GM03348 (cell line): ENCODE measurements at regions not wholly inside any gene's neighbourhood (a gene's known extent, or its start where the extent isn't known, plus 50 kb on each side); places are given as distances from the start of the nearest gene placed in this dataset.
"Not testable (repeated sequence)": the region's sequence is repeated elsewhere in the genome, so short reads cannot be mapped to it uniquely, and the experiment has no call there.

Experiments used
- DNase-seq: peaks from one replicate; pipeline ENCODE4 v3.0.0; 2012; ENCODE audit warnings: low spot score

DNA sequence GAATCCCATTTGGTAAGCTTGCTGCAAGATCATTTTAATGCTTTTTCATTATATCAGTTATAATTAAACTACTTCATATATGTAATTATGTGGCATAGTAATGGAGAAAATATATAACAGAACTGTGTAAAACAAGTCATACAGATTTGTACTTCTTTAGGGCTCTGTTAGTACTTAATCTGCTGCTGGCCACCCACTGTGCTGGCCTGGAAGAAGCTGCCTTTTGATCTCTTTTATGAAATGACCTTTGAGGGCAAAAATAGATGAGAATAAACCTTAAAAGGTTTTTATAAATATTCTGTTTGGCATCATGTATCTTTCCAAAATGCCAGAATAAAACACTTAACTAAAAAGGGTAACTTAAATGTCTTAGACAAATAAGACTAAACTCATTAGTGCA, 262.9 kb downstream of the ZIC1 start:
- DNase-seq = no peak

DNA sequence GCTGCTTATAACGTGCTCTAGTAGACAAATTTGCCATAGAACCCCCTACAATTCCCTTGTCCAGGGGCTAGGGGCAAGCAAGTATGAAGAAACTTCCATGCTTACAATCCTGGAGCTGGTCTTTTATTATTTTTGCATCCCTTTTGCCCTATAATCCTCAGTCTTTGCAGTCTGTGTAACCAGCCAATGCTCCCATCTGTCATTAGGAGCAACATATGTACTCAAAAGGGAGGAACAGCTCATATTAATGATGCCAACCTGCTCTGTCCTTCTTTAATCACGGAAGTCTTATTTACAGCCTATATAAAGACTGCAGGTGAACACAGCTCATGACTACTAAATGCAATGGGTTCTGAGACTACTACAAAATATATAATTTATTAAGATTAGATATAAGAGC, 263.3 kb downstream of the ZIC1 start:
- DNase-seq = no peak

DNA sequence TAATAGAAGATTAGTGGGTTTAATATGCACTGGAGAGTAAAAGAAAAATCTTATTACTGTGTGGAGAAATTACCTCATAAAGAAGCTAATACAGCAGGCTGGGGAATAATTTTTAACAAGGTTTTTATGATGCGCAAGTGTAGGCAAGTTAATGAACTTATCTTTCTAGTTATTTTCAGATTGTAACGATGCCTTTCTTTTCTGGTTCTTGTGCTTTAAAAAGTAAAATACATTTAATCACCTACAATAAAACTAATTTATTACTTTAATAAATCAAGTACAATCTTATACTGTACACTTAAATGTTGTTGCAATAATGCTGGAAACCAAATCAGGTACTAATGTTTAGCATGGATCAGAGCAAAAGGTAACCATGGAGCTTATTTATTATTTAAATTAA, 266.6 kb downstream of the ZIC1 start:
- DNase-seq = no peak

DNA sequence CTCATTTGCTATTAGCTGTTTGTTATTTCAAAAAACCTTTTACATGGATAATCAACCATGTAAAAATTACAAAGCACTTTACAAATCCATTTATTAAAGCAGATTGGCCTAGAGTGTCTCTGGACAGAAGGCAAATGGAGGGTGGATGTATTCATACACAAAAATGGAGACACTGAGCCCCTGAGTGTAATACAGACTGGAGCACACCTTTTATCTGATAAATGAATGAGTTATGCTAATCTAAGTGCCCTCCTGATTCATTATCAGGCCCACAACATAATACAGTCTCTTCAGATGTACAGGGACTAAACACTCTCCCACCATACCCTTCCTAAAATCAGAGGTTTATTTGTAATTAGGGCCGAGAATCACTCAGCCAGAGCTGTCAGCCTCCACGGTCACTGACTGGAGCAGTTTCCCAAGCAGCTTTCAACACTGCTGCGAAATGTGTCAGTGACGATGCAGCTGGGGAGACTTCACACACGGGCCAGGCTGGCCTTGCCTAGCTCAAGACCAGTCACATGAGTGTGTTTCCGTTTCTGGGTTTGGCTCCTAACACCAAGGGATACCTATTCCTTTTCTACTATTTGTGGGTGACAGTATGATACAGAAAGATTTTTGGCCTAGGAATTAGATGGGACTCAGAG, 271.8 kb downstream of the ZIC1 start:
- no peak for DNase-seq

DNA sequence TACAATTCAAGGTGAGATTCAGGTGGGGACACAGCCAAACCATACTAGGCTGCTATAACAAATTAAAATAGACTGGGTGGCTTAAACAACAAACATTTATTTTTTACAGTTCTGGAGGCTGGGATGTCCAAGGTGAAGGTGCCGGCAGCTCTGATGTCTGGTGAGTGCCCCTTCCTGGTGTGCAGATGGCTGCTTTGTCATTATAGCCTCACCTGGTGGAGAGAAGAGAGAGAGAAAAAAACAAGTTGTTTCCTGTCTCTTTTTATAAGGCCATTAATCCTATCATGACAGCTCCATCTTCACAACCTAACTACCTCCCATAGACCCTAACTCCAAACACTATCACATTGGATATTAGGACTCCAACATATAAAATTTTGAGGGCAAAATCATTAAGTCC, 279.7 kb downstream of the ZIC1 start:
- no peak for DNase-seq

DNA sequence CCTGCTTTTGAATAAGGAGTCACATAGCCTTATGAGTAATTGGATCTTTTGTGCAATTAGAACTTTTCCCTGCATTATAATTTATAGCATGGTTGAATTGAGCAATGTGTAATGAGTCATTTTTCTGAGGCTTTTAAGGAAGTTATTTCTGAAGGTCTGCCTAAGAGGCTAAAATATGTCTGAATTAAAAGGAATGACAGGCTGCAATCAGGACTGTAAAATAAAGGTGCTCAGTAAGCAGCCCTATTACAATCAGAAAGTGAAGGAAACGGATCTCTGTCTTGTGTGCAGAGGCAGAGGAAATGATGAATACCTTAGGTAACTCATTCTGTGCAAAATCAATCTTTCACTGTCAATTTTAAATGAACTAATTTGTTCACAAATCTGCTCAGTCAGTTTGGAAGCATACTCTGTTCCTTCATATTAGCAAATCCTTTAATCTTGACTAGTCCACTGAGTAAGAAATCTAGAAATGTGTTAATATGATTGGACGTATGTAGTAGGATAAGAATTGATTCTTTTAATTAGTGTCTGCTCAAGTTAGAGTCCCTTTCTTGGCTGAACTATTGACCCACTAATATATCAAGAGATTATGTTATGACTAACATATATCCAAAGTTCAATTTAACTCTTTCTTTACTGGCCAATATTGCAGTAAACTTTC, 290.1 kb downstream of the ZIC1 start:
- DNase-seq = peak; percentile 52

DNA sequence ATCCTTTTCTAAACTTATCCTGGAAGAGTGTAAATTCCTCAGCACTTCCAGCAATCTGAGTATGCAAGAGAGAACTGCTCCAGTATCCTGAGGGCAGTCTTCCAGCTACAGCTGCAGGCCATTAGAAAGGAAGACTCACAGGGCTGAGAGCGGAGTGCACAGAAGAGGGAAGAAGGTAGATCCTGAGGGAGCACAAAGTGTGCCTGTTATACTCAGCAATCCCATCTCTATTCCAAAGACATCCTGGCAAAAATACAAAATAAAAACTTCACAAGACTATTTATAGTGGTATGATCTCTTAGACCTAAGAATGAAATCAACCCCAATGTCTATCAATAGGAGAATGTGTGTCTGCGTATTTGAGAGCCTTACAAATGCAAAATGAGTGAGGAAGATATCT, 292.0 kb downstream of the ZIC1 start:
- DNase-seq = peak; percentile 17

DNA sequence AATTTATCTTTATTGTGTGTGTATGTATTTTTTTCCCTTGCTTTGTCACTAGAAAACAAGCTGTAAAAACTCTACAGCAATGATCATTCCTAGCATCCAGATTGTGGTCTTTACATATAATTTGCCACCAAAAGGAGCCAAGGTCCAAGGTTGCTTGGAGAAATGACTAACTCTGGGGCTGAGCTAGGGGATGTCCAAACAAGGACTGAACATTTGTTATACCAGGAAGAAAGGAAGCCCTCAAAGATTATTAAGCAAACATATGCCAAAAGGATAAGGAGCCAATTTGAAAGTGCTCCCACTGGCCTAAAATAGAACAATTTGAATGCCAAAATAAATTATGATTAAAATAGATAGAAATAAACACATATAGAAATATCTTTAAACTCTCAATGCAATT, 293.3 kb downstream of the ZIC1 start:
- no peak for DNase-seq

DNA sequence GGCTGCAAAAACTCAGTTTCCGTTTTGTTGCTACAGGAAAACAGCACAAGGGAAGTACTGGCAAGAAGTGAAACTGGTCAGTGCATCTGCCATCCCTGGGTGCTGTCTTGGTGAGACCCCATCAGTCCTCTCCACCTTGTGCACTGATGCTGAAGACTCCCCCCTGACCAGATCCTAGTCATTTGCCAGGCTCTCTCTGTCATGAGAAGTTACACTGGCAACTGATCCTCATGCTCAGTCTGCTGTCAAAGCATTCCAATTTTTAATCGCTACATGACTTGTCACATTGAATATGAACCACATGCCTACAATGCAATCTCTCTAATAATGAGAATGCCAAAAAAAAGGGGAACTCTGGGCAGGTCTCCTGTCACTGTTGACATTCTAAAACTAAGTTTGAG, 296.5 kb downstream of the ZIC1 start:
- DNase-seq = no peak

DNA sequence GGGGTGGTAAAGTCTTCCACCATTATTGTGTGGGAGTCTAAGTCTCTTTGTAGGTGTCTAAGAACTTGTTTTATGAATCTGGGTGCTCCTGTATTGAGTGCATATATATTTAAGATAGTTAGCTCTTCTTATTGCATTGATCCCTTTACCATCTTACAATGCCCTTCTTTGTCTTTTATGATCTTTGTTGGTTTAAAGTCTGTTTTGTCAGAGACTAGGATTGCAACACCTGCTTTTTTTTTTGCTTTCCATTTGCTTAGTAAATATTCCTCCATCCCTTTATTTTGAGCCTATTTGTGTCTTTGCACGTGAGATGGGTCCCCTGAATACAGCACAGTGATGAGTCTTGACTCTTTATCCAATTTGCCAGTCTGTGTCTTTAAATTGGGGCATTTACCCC, 301.6 kb downstream of the ZIC1 start:
- DNase-seq = not testable (repeated sequence)

DNA sequence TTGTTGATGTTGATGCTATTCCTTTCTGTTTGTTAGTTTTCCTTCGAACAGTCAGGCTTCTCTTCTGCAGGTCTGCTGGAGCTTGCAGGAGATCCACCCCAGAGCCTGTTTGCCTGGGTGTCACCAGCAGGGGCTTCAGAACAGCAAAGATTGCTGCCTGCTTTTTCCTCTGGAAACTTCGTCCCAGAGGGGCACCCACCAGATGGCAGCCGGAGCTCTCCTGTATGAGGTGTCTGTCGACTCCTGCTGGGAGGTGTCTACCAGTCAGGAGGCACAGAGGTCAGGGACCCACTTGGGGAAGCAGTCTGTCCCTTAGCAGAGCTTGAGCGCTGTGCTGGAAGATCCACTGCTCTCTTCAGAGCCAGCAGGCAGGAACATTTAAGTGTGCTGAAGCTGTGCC, 303.2 kb downstream of the ZIC1 start:
- no peak for DNase-seq

DNA sequence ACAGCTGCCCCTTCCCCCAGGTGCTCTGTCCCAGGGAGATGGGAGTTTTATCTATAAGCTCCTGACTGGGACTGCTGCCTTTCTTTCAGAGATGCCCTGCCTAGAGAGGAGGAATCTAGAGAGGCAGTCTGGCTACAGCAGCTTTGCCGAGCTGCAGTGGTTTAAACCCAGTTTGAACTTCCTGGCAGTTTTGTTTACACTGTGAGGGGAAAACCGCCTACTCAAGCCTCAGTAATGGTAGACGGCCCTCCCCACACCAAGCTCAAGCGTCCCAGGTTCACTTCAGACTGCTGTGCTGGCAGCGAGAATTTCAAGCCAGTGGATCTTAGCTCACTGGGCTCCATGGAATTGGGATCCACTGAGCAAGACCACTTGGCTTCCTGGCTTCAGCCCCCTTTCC, 303.6 kb downstream of the ZIC1 start:
- not testable (repeated sequence) for DNase-seq

DNA sequence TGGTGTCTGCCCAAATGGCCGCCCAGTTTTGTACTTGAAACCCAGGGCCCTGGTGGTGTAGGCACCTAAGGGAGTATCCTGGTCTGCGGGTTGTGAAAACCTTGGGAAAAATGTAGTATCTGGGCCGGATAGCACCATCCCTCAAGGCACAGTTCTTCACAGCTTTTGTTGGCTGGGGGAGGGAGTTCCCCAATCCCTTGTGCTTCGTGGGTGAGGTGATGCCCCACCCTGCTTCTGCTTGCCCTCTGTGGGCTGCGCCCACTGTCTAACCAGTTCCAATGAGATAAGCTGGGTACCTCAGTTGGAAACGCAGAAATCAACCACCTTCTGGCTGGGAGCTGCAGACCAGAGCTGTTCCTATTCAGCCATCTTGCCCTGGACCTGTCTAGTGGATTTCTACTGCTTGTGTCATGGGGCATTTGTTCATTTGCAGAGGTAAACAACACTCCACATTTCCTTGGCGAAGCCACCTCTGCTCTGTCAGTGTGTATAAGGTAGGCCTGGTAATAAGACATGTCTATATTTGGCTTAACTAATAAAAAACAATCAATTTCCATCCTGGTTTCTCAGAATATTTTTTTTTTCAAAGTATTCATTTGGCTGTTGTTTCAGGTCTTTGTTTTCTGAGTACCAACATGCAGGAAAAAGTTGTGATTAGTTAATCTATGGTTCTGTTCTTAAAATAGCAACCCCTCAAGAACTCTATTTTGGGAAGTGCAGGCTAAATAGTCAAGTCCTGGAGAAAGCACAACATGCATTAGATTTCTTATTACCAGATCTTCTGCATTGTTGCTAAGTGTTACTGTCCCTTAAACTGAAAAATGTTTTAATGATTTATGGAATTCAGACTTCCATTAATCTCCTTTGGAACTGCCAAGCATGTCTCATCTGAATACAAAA, 304.3 kb downstream of the ZIC1 start:
- DNase-seq = no peak

DNA sequence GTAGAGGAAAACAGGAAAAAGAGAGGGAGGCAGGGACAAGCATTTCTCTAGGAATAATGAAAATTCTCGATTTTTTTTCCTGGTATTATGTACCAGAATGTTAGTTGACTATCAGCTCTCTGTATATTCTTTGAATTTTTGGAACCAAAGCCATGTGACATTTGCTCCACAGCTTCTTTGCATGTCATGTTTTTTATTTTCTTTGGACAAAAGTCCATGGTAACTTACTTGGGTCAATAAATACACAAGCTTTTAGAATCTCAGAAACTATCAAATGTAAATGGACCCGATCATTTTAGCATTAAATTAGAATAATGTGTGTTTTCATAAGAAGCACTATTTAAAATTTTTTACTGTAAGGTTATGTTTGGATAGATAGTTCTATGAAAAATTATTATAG, 320.5 kb downstream of the ZIC1 start:
- DNase-seq = no peak

DNA sequence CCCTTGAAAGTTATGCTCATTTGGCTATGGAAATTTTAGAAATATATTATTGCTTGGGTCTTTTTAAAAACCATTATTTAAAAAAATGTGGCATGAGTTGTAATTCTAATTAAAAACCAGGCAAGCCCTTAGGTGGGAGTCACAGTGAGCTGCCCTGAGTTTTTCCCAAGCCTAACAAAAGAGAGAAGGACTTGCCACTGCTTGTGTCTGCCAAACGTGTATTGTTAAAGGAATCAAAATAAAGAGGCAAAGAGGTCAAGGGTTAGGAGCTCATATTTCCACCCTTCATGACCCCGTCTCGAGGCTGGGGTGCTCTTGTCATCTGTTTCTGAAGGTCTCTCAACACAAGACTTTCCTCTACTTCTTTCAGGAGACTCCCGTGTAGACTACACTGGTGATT, 321.1 kb downstream of the ZIC1 start:
- DNase-seq = no peak

DNA sequence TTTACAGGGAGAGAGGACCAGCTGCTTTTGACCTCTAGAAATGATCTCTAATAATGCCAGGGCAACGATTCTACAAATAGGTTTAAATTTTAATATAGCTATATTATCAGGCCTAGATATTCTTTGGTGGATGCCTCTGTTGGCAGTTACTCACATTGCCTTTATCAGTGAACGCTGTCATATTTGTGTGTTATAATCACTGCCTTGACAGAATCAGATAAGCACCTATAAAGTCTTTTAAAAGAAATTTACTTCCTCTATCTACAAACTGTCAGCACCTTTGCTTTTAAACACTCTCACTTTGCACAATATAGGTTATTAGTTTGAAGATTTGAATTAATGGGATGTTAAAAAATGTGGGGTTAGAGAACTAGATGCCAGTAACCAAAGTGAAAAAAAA, 324.1 kb downstream of the ZIC1 start:
- no peak for DNase-seq

DNA sequence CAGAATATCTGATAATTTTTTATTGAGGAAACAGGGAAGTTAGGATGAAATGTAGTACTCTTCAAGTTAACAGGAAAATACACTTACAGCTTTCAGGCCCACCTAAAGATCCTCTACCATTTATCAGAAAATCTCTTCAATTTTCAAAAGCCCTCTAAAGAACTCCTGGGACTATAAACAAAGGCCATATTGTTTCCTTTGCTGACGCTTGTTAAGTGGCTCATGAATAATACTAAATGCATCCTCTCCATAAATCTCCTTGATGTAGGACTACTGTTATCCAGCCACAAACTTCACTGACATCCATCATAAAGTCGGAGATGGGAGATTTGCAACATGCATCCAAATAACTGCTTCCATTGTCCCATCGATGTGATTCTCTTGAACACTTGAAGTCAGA, 326.5 kb downstream of the ZIC1 start:
- no peak for DNase-seq

DNA sequence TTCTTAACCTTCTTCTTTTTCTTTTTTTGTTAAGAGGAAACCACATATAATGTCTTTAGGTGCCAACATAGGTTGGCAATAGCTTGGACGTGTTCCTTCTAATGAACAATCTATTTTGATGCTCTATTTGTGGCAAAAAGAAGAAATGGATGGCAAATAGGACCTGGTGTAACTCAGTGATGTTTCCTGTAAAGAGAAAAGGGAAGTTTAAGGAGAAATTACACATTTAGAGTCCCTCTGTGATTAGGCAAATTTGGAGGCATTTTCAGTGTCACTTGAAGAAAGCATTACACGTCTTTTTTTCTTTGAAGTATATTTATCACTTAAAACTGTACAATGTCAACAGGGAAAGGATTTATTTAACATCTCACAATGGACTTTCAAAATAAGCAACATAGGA, 327.1 kb downstream of the ZIC1 start:
- no peak for DNase-seq

DNA sequence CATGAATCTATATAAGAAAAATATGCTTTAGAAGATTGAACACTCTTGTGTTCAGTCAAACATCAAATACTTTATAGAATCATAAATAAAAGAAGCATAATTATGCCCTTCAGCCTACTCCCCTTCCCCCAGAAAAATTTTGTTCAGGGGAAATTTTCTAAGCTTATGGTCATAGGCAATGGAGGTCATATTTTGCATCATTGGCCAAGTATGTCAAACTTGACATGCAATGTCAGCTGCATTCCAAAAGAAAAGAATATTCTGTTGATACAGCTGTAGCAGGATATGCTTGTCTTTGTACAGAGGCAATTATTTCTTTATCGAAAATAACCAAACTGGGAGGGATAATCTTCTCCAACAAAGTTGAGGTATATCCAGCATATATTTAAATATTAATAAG, 328.2 kb downstream of the ZIC1 start:
- no peak for DNase-seq

DNA sequence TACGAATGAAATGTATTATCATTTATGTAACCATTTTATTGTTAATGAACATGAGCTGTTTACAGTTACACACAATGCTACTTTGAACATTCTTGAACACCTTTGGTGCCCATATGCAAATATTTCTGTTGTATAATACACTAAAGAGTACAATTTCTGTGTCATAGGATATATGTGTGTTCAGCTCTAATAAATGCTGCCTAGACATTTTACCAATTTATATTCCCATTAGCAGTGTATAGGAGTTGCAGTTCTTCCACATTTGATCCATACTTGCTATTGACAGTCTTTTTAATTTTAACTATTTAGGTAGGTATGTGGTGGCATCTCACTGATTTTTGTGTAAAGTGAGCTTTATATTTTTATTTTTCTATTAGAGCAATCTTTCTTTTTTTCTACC, 331.8 kb downstream of the ZIC1 start:
- no peak for DNase-seq

DNA sequence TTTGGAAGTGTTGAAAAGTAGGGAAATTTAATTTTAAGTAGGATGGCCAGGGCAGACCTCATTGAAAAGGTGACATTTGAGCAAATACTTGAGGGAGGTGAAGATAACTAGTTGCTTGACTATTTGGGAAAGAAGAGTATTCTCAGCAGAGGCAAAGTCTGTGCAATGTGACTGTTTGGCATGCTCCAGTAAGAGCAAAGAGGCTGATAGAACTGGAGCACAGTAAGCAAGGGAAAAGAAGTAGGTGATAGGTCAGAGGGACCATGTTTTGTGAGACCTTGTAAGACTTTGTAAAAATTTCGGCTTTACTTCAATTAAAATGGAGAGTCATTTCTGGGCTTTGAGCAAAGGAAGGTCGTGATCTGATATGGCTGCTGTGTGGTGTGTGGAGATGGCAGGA, 335.8 kb downstream of the ZIC1 start:
- DNase-seq = no peak

DNA sequence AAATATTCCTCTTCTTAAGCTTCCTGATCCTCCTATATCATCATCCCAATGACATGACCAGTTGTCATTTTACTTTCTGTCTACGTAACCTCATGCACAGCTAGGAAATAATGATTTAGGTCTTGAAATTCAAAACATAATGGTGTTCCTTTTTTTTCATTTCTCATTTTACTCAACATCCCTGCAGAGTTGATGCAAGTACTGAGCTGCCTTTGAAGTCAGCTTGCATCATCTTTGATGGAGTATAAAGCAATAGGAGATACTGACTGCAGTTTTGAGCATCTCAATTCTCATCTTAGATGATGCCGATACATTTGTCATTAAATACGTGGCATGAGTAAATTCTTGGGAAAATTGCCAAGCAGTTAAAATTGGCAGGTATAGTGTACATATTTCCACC, 346.1 kb downstream of the ZIC1 start:
- no peak for DNase-seq

DNA sequence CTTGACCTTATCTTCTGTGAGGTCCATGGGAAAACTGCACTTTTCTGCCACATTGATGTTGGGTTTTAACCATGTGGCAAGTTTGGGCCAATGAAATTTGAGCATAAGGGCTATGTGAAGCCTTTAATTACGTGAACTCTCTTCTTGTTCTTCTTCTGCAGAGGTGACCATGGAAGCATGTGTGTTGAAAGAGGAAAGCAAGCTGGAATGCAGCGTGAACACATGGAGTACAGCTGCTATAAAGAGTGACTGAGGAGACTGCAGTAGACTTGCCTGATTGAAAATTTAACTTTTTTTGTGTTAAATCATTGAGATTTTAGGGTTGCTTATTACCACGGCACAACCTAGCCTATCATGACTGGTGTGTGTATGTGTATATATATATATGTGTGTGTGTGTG, 347.3 kb downstream of the ZIC1 start:
- no peak for DNase-seq
